Endothelial cell of umbilical vein (primary cell): ENCODE measurements at regions not wholly inside any gene's neighbourhood (a gene's known extent, or its start where the extent isn't known, plus 50 kb on each side); places are given as distances from the start of the nearest gene placed in this dataset.

Source experiments
- BruUV-seq: library from RNA; stranded (reverse); fragments of 400-500 nt; replicated peaks from 2 replicates; lab custom pipeline; 2021; lab: Mats Ljungman, UMichigan
- CTCF ChIA-PET: fragments of 300-600, 350-600 bp; sonication (Branson Sonifier 250); formaldehyde crosslinking; loops from one replicate; lab custom pipeline; 2021; ENCODE audit warnings: antibody characterized with exemption, inconsistent platforms; lab: Charles Lee
- POLR2A ChIA-PET: fragments of 300-600, 350-600 bp; sonication (Branson Sonifier 250); formaldehyde crosslinking; loops from one replicate; lab custom pipeline; 2021; ENCODE audit warnings: antibody characterized with exemption, inconsistent platforms; lab: Charles Lee
- DNase-seq: peaks from one replicate; pipeline ENCODE4 v3.0.0-alpha.2; 2011; ENCODE audit warnings: low read depth, low spot score
- FAIRE-seq: peaks from 2 replicates; lab custom pipeline; 2011; peaks lifted over from hg19 to GRCh38; lab: Jason Lieb, UNC
- H2AFZ ChIP-seq: 2 replicates; pipeline ENCODE4 v1.6.0; 2012; ENCODE audit warnings: low read depth, low read length, control low read depth, inconsistent platforms
- H3K27ac ChIP-seq: 2 replicates; pipeline ENCODE4 v1.5.1; 2011; ENCODE audit warnings: low read depth, mild to moderate bottlenecking, control low read depth, low read length, moderate library complexity; ENCODE audit not compliant: insufficient read depth
- H3K27me3 ChIP-seq, 2 experiments: 2 replicates each; pipeline versions ENCODE4 v1.6.0 to v1.6.1; 2011; ENCODE audit warnings: low read length in 2 of 2, mixed read lengths in 1 of 2; ENCODE audit not compliant: control insufficient read depth in 2 of 2, insufficient read depth in 2 of 2
- H3K36me3 ChIP-seq, 2 experiments: 2 replicates in 1 of 2; 3 replicates in 1 of 2; pipeline ENCODE4 v1.5.1; 2011; ENCODE audit warnings: low read length in 2 of 2, mild to moderate bottlenecking in 1 of 2, moderate library complexity in 1 of 2; ENCODE audit not compliant: control insufficient read depth in 2 of 2, insufficient read depth in 2 of 2; ENCODE audit errors: extremely low read depth in 1 of 2
- H3K4me1 ChIP-seq: 3 replicates; pipeline ENCODE4 v1.5.1; 2011; ENCODE audit warnings: mild to moderate bottlenecking, low read length; ENCODE audit not compliant: control insufficient read depth, insufficient read depth; ENCODE audit errors: extremely low read depth
- H3K4me2 ChIP-seq: 2 replicates; pipeline ENCODE4 v1.6.1; 2011; ENCODE audit warnings: low read length, control low read depth, mixed read lengths; ENCODE audit not compliant: insufficient read depth
- H3K4me3 ChIP-seq, 3 experiments: fragments of 200-600 bp in 1 of 3; sonication (generic), shearing (Covaris generic) in 1 of 3; replicated peaks in 1 of 3; 2 replicates each; pipeline ENCODE4 v1.5.1; 2011 to 2016; ENCODE audit warnings: control low read depth in 3 of 3, low read length in 3 of 3, mild to moderate bottlenecking in 2 of 3, inconsistent platforms in 1 of 3, low read depth in 1 of 3, moderate library complexity in 1 of 3; ENCODE audit not compliant: insufficient read depth in 1 of 3
- H3K79me2 ChIP-seq: 2 replicates; pipeline ENCODE4 v1.6.0; 2012; ENCODE audit warnings: low read length, inconsistent platforms; ENCODE audit not compliant: control insufficient read depth, insufficient read depth
- H3K9ac ChIP-seq: replicated peaks from 2 replicates; pipeline ENCODE3; 2011; ENCODE audit warnings: low read length, control low read depth; ENCODE audit not compliant: insufficient read depth; ENCODE audit errors: extremely low read depth
- H3K9me1 ChIP-seq: replicated peaks from 3 replicates; pipeline ENCODE4 v1.6.0; 2011; ENCODE audit warnings: mild to moderate bottlenecking, low read length; ENCODE audit not compliant: control insufficient read depth, insufficient read depth; ENCODE audit errors: extremely low read depth
- H3K9me3 ChIP-seq: replicated peaks from 2 replicates; pipeline ENCODE4 v1.5.1; 2012; ENCODE audit warnings: low read length, inconsistent platforms; ENCODE audit not compliant: control insufficient read depth, insufficient read depth
- H4K20me1 ChIP-seq: replicated peaks from 2 replicates; pipeline ENCODE3; 2011; ENCODE audit warnings: mild to moderate bottlenecking, low read length; ENCODE audit not compliant: control insufficient read depth, insufficient read depth; ENCODE audit errors: extremely low read depth
- EZH2 ChIP-seq: IDR thresholded peaks from 2 replicates; pipeline ENCODE4 v1.6.1; 2012; ENCODE audit warnings: borderline replicate concordance, low read depth, mild to moderate bottlenecking, moderate library complexity, low read length, inconsistent platforms; ENCODE audit not compliant: severe bottlenecking
- FOS ChIP-seq: IDR thresholded peaks from 2 replicates; pipeline ENCODE4 v1.6.1; 2011; ENCODE audit warnings: mild to moderate bottlenecking, low read length, moderate library complexity, borderline replicate concordance; ENCODE audit not compliant: insufficient read depth
- JUN ChIP-seq: IDR thresholded peaks from 2 replicates; pipeline ENCODE4 v1.6.1; 2011; ENCODE audit warnings: borderline replicate concordance, low read depth; ENCODE audit not compliant: insufficient read length, insufficient read depth
- MAX ChIP-seq: IDR thresholded peaks from 2 replicates; pipeline ENCODE4 v1.6.1; 2011; ENCODE audit not compliant: insufficient read depth, insufficient read length
- MYC ChIP-seq: IDR thresholded peaks from one replicate; pipeline ENCODE4 v1.6.1; 2011; ENCODE audit warnings: mild to moderate bottlenecking, low read depth, low read length
- POLR2A ChIP-seq: IDR thresholded peaks from 2 replicates; pipeline ENCODE4 v1.6.1; 2012; ENCODE audit warnings: low read depth, mild to moderate bottlenecking, control low read depth, low read length
- dilution Hi-C: fragments of 300-500 bp; cut with MboI; formaldehyde crosslinking; loops from one replicate; pipeline ENCODE4 v1.15.0; 2019; ENCODE audit warnings: low sequenced_read_pairs; ENCODE audit not compliant: extremely low pct_ligation_motif_present
- intact Hi-C: fragments of 100-400 bp; cut with micrococcal nuclease; formaldehyde crosslinking; loops from one replicate; pipeline ENCODE4 v1.10.0; 2022
- TF ChIP-seq, protein P1 (sequence below), 2 donors: IDR thresholded peaks; 1 replicate in 1 of 2; 2 replicates in 1 of 2; pipeline ENCODE4 v1.5.1; 2011; ENCODE audit warnings: low read length in 2 of 2, mild to moderate bottlenecking in 2 of 2, moderate library complexity in 2 of 2, control low read depth in 1 of 2, inconsistent platforms in 1 of 2, low read depth in 1 of 2; ENCODE audit not compliant: insufficient read depth in 1 of 2; ENCODE audit errors: extremely low read depth in 1 of 2

GRCh38 chr10:108303149-108303548 is 1138.6 kb upstream of the SORCS1 start:
- POLR2A ChIA-PET: no interaction called here
- TF ChIP-seq MAX (no peak), POLR2A (no peak), JUN (no peak), MYC (no peak)
- TF ChIP-seq, protein P1, sequence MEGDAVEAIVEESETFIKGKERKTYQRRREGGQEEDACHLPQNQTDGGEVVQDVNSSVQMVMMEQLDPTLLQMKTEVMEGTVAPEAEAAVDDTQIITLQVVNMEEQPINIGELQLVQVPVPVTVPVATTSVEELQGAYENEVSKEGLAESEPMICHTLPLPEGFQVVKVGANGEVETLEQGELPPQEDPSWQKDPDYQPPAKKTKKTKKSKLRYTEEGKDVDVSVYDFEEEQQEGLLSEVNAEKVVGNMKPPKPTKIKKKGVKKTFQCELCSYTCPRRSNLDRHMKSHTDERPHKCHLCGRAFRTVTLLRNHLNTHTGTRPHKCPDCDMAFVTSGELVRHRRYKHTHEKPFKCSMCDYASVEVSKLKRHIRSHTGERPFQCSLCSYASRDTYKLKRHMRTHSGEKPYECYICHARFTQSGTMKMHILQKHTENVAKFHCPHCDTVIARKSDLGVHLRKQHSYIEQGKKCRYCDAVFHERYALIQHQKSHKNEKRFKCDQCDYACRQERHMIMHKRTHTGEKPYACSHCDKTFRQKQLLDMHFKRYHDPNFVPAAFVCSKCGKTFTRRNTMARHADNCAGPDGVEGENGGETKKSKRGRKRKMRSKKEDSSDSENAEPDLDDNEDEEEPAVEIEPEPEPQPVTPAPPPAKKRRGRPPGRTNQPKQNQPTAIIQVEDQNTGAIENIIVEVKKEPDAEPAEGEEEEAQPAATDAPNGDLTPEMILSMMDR (IDR thresholded peaks at IDR 0.05; ENCODE audit: extremely low read depth in 1 of 2, insufficient read depth in 1 of 2, low read depth in 1 of 2, low read length in 2 of 2): no peak
- H3K4me2 ChIP-seq: no peak overlapping the region
- no peaks in the 10 kb centered on the region for H3K4me1 ChIP-seq
- H3K9me3 ChIP-seq: no peaks in the 10 kb centered on the region
- no peak for FAIRE-seq
- H3K36me3 ChIP-seq: no peaks in the 10 kb centered on the region
- H3K27me3 ChIP-seq: no peaks in the 10 kb centered on the region
- no peaks in the 10 kb centered on the region for H3K79me2 ChIP-seq
- H4K20me1 ChIP-seq: no peaks in the 10 kb centered on the region
- H3K9me1 ChIP-seq: no peaks in the 10 kb centered on the region
- BruUV-seq: no TSS peak
- no peak overlapping the region for H2AFZ ChIP-seq
- dilution Hi-C loops (no loop called here), intact Hi-C loops (no loop called here)
- no peak for DNase-seq
- H3K4me3 ChIP-seq: no peak overlapping the region
- CTCF ChIA-PET: no interaction called here
- no peak overlapping the region for H3K9ac ChIP-seq
- H3K27ac ChIP-seq: no peak overlapping the region

- no peaks in the 10 kb centered on the region for H3K36me3 ChIP-seq
- no peaks in the 10 kb centered on the region for H3K79me2 ChIP-seq
- H3K9me1 ChIP-seq: no peaks in the 10 kb centered on the region
- no peak for DNase-seq
- ChIA-PET CTCF (no interaction called here), POLR2A (no interaction called here)
- BruUV-seq: no TSS peak
- H3K27ac ChIP-seq: no peak overlapping the region
- H3K9ac ChIP-seq: no peak overlapping the region
- no peak overlapping the region for H3K4me3 ChIP-seq
- H4K20me1 ChIP-seq: no peaks in the 10 kb centered on the region
- dilution Hi-C loops: no loop called here
- intact Hi-C loops: no loop called here
- H3K9me3 ChIP-seq: no peaks in the 10 kb centered on the region
- H3K4me1 ChIP-seq: no peaks in the 10 kb centered on the region
- H3K27me3 ChIP-seq: no peaks in the 10 kb centered on the region
- TF ChIP-seq EZH2: no peak
- TF ChIP-seq MAX: no peak
- no peak for TF ChIP-seq FOS
- TF ChIP-seq, protein P1 (IDR thresholded peaks at IDR 0.05; ENCODE audit: extremely low read depth in 1 of 2, insufficient read depth in 1 of 2, low read depth in 1 of 2, low read length in 2 of 2): no peak
- no peak for TF ChIP-seq POLR2A
- no peak for FAIRE-seq
- H2AFZ ChIP-seq: no peak overlapping the region
- H3K4me2 ChIP-seq: no peak overlapping the region
These were observed 1136.5 kb upstream of the SORCS1 start for GRCh38 chr10:108301002-108301401.
